ENCODE measurements at regions not wholly inside any gene's neighbourhood (a gene's known extent, or its start where the extent isn't known, plus 50 kb on each side); places are given as distances from the start of the nearest gene placed in this dataset.

DNA sequence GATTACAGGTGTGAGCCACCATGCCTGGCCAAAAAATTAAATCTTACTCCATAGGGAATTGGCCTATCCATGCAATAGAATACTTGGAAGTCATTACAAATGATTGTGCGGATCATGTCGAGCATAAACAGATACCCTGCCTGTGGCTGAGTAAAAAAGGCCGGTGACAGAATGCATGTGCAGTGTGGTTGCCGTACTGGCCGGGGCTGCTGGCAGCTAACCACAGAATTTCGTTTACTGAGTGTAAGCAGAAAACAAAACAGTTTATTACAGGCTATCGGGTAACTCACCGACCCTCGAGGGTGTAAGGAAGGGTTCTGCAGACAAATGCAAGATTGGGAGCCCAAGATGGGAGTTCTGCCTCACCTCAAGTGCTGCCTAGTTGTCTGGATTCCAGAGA lies 127.7 kb downstream of the ZIC5 start:
- WGBS, 2 experiments (ENCODE audit: extremely low coverage in 1 of 2, insufficient coverage in 1 of 2, insufficient read length in 1 of 2, insufficient replicate concordance in 2 of 2, low coverage in 1 of 2, low lambda C conversion rate in 2 of 2, missing lambda C conversion rate in 1 of 2) = 94% methylated on average over 9 of the region's 9 CpGs; no CpG with 5 or more reads in 1 of the 2 experiments
- Histone ChIP-seq H3K79me1 (ENCODE audit: low read depth, low read length) (no peaks in the 10 kb centered on the region), H3K4ac (replicated peaks; ENCODE audit: insufficient read length, low read depth, low read length) (no peak overlapping the region), H4K5ac (ENCODE audit: insufficient read length, low read depth, low read length) (no peak overlapping the region), H3K23ac (ENCODE audit: insufficient read length) (no peak overlapping the region), H3K9ac (replicated peaks in 1 of 4; ENCODE audit: extremely low read depth in 1 of 4, low read depth in 3 of 4, low read length in 3 of 4) (no peak overlapping the region), H2BK15ac (ENCODE audit: low read length) (no peak overlapping the region), H2BK120ac (replicated peaks; ENCODE audit: low read depth, low read length) (no peak overlapping the region), H4K91ac (replicated peaks; ENCODE audit: insufficient read length, low read length) (no peak overlapping the region), H3K27me3 (replicated peaks in 1 of 4; ENCODE audit: control insufficient read depth in 3 of 4, extremely low read depth in 1 of 4, insufficient read depth in 3 of 4, low read length in 3 of 4) (no peaks in the 10 kb centered on the region), H3K27ac (ENCODE audit: low read depth, low read length) (no peak overlapping the region), H3K4me3 (ENCODE audit: extremely low read depth in 1 of 4, insufficient read depth in 2 of 4, low read depth in 3 of 4, low read length in 4 of 4) (no peak overlapping the region), H3K56ac (replicated peaks; ENCODE audit: insufficient read length, low read depth, low read length) (no peak overlapping the region), H2BK12ac (ENCODE audit: low read depth, low read length) (no peak overlapping the region), H3K18ac (ENCODE audit: extremely low read depth, low read length) (no peak overlapping the region), H3K9me3 (ENCODE audit: insufficient read depth in 2 of 2, low read depth in 1 of 2, low read length in 1 of 2) (no peaks in the 10 kb centered on the region), H3K14ac (ENCODE audit: insufficient read length) (no peak overlapping the region), H3K79me2 (ENCODE audit: control insufficient read depth in 1 of 2, insufficient read depth in 2 of 2, low read length in 2 of 2) (no peaks in the 10 kb centered on the region), H4K20me1 (replicated peaks in 1 of 2; ENCODE audit: control insufficient read depth in 1 of 2, insufficient read depth in 2 of 2, low read length in 2 of 2) (no peaks in the 10 kb centered on the region), H2AK5ac (ENCODE audit: low read depth, low read length) (no peak overlapping the region), H4K8ac (ENCODE audit: extremely low read depth, insufficient read depth, low read length) (no peak overlapping the region), H3K4me1 (replicated peaks in 1 of 4; ENCODE audit: control insufficient read depth in 3 of 4, insufficient read depth in 4 of 4, low read length in 3 of 4) (peaks cover 0 to 6% (median 0%) of the 10 kb centered on the region in 4 experiments; a peak in 1 of 7 replicates), H2BK20ac (ENCODE audit: low read length) (no peak overlapping the region), H2AFZ (ENCODE audit: low read length) (no peak overlapping the region), H3K23me2 (ENCODE audit: low read depth, low read length) (no peaks in the 10 kb centered on the region), H3K4me2 (ENCODE audit: insufficient read depth in 1 of 2, low read depth in 2 of 2, low read length in 2 of 2) (no peak overlapping the region), H2BK5ac (ENCODE audit: low read depth, low read length) (no peak overlapping the region), H3K36me3 (ENCODE audit: control insufficient read depth in 2 of 4, insufficient read depth in 4 of 4, low read length in 3 of 4) (no peaks in the 10 kb centered on the region)
- FAIRE-seq = no peak
- CTCF ChIA-PET (ENCODE audit: partially characterized antibody) = interaction anchor here (1.0 kb wide), 1 partner anchor 65 kb away, joined by 3 read pairs; no protein-coding TSS in a partner anchor
- no peak for DNase-seq (ENCODE audit: low read depth in 1 of 2, low spot score in 2 of 2)
- POLR2A ChIA-PET (ENCODE audit: partially characterized antibody) = no interaction called here
- TF ChIP-seq BRCA1 (IDR thresholded peaks at IDR 0.05; ENCODE audit: low read depth, low read length) = no peak

All from H1 (cell line).